B cell (primary cell): ENCODE measurements at regions not wholly inside any gene's neighbourhood (a gene's known extent, or its start where the extent isn't known, plus 50 kb on each side); places are given as distances from the start of the nearest gene placed in this dataset.

Source experiments
- ATAC-seq: fragments of 200-7000 bp; cut with Tn5 transposase; one replicate; pipeline ENCODE4 v1.10.0; 2021; ENCODE audit warnings: low read depth, mild to moderate bottlenecking, moderate number of reproducible peaks, moderate library complexity
- CTCF ChIA-PET: fragments of 350-600 bp; sonication (Branson Sonifier 250); formaldehyde crosslinking; loops from one replicate; lab custom pipeline; 2021; ENCODE audit warnings: antibody characterized with exemption, inconsistent platforms; lab: Charles Lee
- POLR2A ChIA-PET: fragments of 350-600 bp; sonication (Branson Sonifier 250); formaldehyde crosslinking; loops from one replicate; lab custom pipeline; 2021; ENCODE audit warnings: antibody characterized with exemption; lab: Charles Lee
- DNase-seq: peaks from one replicate; pipeline ENCODE4 v3.0.0; 2013
- H2AFZ ChIP-seq: 2 replicates; pipeline ENCODE4 v1.6.1; 2012; ENCODE audit warnings: mild to moderate bottlenecking, low read depth, low read length; ENCODE audit not compliant: insufficient read depth, poor library complexity, severe bottlenecking
- H3K27ac ChIP-seq, 2 donors: 1 replicate in 1 of 2; 2 replicates in 1 of 2; pipeline ENCODE4 v1.5.1; 2012 to 2013; ENCODE audit warnings: low read length in 2 of 2, mild to moderate bottlenecking in 2 of 2, moderate library complexity in 1 of 2
- H3K27me3 ChIP-seq, 4 experiments: fragments of 200-600 bp in 1 of 4; sonication (generic) in 1 of 4; replicated peaks in 1 of 4; 1 replicate in 2 of 4; 2 replicates in 2 of 4; pipeline versions ENCODE4 v1.6.1 to v1.7.0; 2013 to 2016; ENCODE audit warnings: low read length in 3 of 4, mild to moderate bottlenecking in 2 of 4, mixed read lengths in 1 of 4, moderate library complexity in 1 of 4; ENCODE audit not compliant: insufficient read depth in 4 of 4, control insufficient read depth in 3 of 4; ENCODE audit errors: control extremely low read depth in 1 of 4
- H3K36me3 ChIP-seq, 2 experiments: replicated peaks in 1 of 2; 1 replicate in 1 of 2; 2 replicates in 1 of 2; pipeline versions ENCODE4 v1.6.1 to v1.7.1; 2013; ENCODE audit warnings: low read length in 1 of 2; ENCODE audit not compliant: insufficient read depth in 2 of 2, control insufficient read depth in 1 of 2; ENCODE audit errors: control extremely low read depth in 1 of 2, extremely low read depth in 1 of 2
- H3K4me1 ChIP-seq, 2 donors: fragments of 200-600 bp in 1 of 2; sonication (generic) in 1 of 2; 1 replicate in 1 of 2; 2 replicates in 1 of 2; pipeline versions ENCODE4 v1.5.1 to v1.6.1; 2013 to 2017; ENCODE audit warnings: low read length in 2 of 2; ENCODE audit not compliant: control insufficient read depth in 2 of 2, insufficient read depth in 2 of 2
- H3K4me2 ChIP-seq: replicated peaks from 2 replicates; pipeline ENCODE3; 2012; ENCODE audit warnings: mild to moderate bottlenecking, low read depth, low read length; ENCODE audit not compliant: poor library complexity, severe bottlenecking
- H3K4me3 ChIP-seq, 5 experiments: fragments of 200-600 bp in 1 of 5; sonication (generic) in 1 of 5; 1 replicate in 3 of 5; 2 replicates in 2 of 5; pipeline versions ENCODE4 v1.5.1 to v1.7.0; 2011 to 2016; ENCODE audit warnings: low read length in 4 of 5, mild to moderate bottlenecking in 4 of 5, low read depth in 2 of 5, control low read depth in 1 of 5, moderate library complexity in 1 of 5; ENCODE audit not compliant: insufficient read depth in 1 of 5; ENCODE audit errors: control extremely low read depth in 1 of 5, extremely low read depth in 1 of 5
- H3K79me2 ChIP-seq: fragments of 200-600 bp; sonication (generic); one replicate; pipeline ENCODE4 v1.6.0; 2016; ENCODE audit warnings: low read length; ENCODE audit not compliant: control insufficient read depth, insufficient read depth
- H3K9ac ChIP-seq: fragments of 200-600 bp; sonication (generic); 2 replicates; pipeline ENCODE4 v1.6.1; 2017; ENCODE audit warnings: mild to moderate bottlenecking, low read length, moderate library complexity
- H3K9me3 ChIP-seq, 3 donors: one replicate each; pipeline versions ENCODE4 v1.6.1 to v1.7.1; 2013; ENCODE audit warnings: low read length in 2 of 3; ENCODE audit not compliant: control insufficient read depth in 2 of 3, insufficient read depth in 1 of 3; ENCODE audit errors: control extremely low read depth in 1 of 3
- H4K20me1 ChIP-seq: 2 replicates; pipeline ENCODE4 v1.6.0; 2012; ENCODE audit warnings: mild to moderate bottlenecking, low read length; ENCODE audit not compliant: insufficient read depth, control insufficient read depth, poor library complexity, severe bottlenecking
- H3K27ac Mint-ChIP-seq: one replicate; pipeline ENCODE4 v1.8.0; 2021; ENCODE audit warnings: mixed read lengths
- H3K27me3 Mint-ChIP-seq: one replicate; pipeline ENCODE4 v1.8.0; 2021; ENCODE audit warnings: mixed read lengths
- H3K4me1 Mint-ChIP-seq: one replicate; pipeline ENCODE4 v1.8.0; 2021; ENCODE audit warnings: mixed read lengths
- H3K4me3 Mint-ChIP-seq: one replicate; pipeline ENCODE4 v1.8.0; 2021; ENCODE audit warnings: mixed read lengths
- H3K9me3 Mint-ChIP-seq: one replicate; pipeline ENCODE4 v1.8.0; 2022; ENCODE audit warnings: mixed read lengths; ENCODE audit not compliant: insufficient read depth
- EZH2 ChIP-seq: IDR thresholded peaks from 2 replicates; pipeline ENCODE4 v1.6.1; 2012; ENCODE audit warnings: borderline replicate concordance, low read depth, mild to moderate bottlenecking, moderate library complexity, low read length; ENCODE audit not compliant: insufficient read depth, poor library complexity, severe bottlenecking
- WGBS: methylation state at CpG from one replicate; pipeline ENCODE4 v1.1.5; 2013; ENCODE audit warnings: missing lambda C conversion rate; ENCODE audit not compliant: insufficient coverage; 5-methylcytosine and 5-hydroxymethylcytosine counted together
- intact Hi-C: fragments of 100-400 bp; cut with micrococcal nuclease; formaldehyde crosslinking; loops from one replicate; pipeline ENCODE4 v1.10.0; 2022

GRCh38 chr4:141411936-141412335 is 191.2 kb downstream of the ZNF330 start:
- Mint-ChIP-seq H3K27me3 (no peaks in the 10 kb centered on the region), H3K9me3 (no peaks in the 10 kb centered on the region), H3K27ac (no peak overlapping the region), H3K4me3 (no peak overlapping the region), H3K4me1 (no peaks in the 10 kb centered on the region)
- H3K27ac ChIP-seq: no peak overlapping the region
- H3K4me1 ChIP-seq: no peaks in the 10 kb centered on the region
- H3K4me3 ChIP-seq: no peak overlapping the region
- TF ChIP-seq EZH2: no peak
- ChIA-PET POLR2A (no interaction called here), CTCF (no interaction called here)
- no peaks in the 10 kb centered on the region for H4K20me1 ChIP-seq
- DNase-seq (no peak), ATAC-seq (no peak)
- no peak overlapping the region for H3K4me2 ChIP-seq
- no peaks in the 10 kb centered on the region for H3K27me3 ChIP-seq
- H3K9me3 ChIP-seq: peaks cover 0 to 1% (median 0%) of the 10 kb centered on the region in 3 donors
- no peaks in the 10 kb centered on the region for H3K79me2 ChIP-seq
- H3K36me3 ChIP-seq: no peaks in the 10 kb centered on the region
- intact Hi-C loops: no loop called here
- H3K9ac ChIP-seq: no peak overlapping the region
- H2AFZ ChIP-seq: no peak overlapping the region
- WGBS: no CpG with 5 or more reads among the region's 1 CpG

DNA sequence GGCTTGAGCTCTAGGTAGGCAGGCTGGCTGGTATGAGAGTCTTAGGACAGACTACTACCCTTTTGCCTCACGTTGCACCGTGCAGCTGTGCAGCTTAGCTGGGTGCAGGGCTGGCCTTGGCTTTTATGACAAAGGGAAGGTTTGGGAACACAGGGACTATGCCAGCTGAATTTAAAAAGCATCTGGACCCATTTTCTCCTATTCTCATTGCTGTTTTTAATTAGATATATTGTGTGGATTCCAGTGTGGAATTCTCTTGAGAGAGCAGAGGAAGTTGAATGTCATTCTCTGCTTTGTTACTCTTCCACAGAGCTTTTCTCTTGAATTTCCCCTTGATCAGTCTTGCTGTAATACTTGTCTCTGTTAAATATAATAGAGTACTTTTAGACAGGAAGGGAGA is 192.7 kb downstream of the ZNF330 start:
- no peak overlapping the region for H3K27ac ChIP-seq
- no peak for DNase-seq
- Mint-ChIP-seq H3K9me3 (no peaks in the 10 kb centered on the region), H3K4me1 (no peaks in the 10 kb centered on the region), H3K4me3 (no peak overlapping the region), H3K27me3 (no peaks in the 10 kb centered on the region), H3K27ac (no peak overlapping the region)
- no peak overlapping the region for H3K4me3 ChIP-seq
- no peak overlapping the region for H3K9ac ChIP-seq
- no peak overlapping the region for H3K4me2 ChIP-seq
- H2AFZ ChIP-seq: no peak overlapping the region
- intact Hi-C loops: no loop called here
- no peaks in the 10 kb centered on the region for H3K4me1 ChIP-seq
- ChIA-PET POLR2A (no interaction called here), CTCF (no interaction called here)
- WGBS: no CpG with 5 or more reads among the region's 2 CpGs
- no peaks in the 10 kb centered on the region for H4K20me1 ChIP-seq
- no peaks in the 10 kb centered on the region for H3K27me3 ChIP-seq
- no peaks in the 10 kb centered on the region for H3K36me3 ChIP-seq
- peaks cover 0 to 1% (median 0%) of the 10 kb centered on the region in 3 donors for H3K9me3 ChIP-seq
- no peak for ATAC-seq
- no peaks in the 10 kb centered on the region for H3K79me2 ChIP-seq
- no peak for TF ChIP-seq EZH2
